IPS DF 4.7 (cell line): ENCODE measurements at regions not wholly inside any gene's neighbourhood (a gene's known extent, or its start where the extent isn't known, plus 50 kb on each side); places are given as distances from the start of the nearest gene placed in this dataset.
"Not testable (repeated sequence)": the region's sequence is repeated elsewhere in the genome, so short reads cannot be mapped to it uniquely, and the experiment has no call there.

Source experiments
- DNase-seq: peaks from one replicate; pipeline ENCODE4 v3.0.0-alpha.2; 2013; ENCODE audit warnings: low spot score; ENCODE audit errors: extremely low read depth

DNA sequence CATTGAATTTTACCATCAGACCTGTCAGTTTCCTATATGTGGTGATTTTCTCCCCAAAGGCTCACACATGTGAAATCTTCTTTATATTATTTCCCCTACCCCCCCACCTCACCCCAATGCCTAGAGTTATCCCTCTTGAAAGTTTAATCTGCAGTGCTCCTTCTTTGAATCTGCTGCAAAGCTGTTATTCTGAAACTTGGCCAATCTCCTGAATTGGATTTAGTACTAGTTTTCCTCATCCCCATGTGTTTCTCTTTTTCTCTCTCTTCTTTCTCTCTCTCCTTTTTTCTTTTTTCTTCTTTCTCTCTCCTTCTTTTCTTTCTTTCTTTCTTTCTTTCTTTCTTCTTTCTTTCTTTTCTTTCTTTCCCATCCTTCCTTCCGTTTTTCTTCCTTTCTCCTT lies 886.2 kb downstream of the TYW1 start:
- no peak for DNase-seq

GRCh38 chr7:67890316-67890715 lies 893.7 kb downstream of the TYW1 start:
- no peak for DNase-seq

- DNase-seq, result no peak
Measured at GRCh38 chr7:67894746-67895145, 898.1 kb downstream of the TYW1 start.

DNA sequence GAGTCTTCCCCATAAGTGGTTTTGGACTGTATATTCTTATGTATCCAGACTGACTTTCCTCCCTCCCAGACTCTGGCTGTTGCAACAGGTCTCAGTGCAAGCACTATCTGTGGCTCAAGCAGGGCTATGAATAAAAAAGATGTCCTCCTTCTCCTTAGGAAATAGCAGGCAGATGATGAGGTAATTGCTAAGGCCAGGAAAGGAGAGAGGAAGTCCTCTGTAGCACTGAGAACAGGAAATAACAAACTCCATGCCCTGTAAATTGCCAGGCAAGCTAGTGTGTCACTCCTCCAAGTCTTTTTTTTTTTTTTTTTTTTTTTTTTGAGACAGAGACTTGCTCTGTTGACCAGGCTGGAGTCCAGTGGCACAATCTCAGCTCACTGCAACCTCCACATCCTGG lies 900.1 kb downstream of the TYW1 start:
- no peak for DNase-seq

GRCh38 chr7:67900456-67900855 lies 903.8 kb downstream of the TYW1 start:
- DNase-seq, result no peak

- DNase-seq, result no peak
Measured at GRCh38 chr7:67901808-67902480, 905.3 kb downstream of the TYW1 start.

GRCh38 chr7:67907792-67908191 lies 911.2 kb downstream of the TYW1 start:
- DNase-seq, result no peak

DNA sequence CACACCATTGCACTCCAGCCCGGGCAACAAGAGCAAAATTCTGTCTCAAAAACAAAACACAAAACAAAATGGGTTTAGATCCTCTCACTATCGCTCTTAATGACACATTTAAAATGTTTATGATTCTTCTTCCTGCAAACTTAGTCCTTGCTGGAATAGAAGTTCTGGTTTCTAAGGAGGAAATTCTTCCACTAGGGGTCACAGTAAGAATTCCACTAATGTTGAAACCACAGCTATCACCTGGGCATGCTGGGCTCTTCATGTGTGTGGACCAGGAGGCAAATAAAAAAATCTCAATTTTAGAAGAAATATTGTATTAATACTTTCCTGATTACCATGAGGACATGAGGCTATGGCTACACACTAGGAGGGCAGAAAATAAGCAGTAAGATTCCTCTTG lies 915.8 kb downstream of the TYW1 start:
- no peak for DNase-seq

GRCh38 chr7:67913604-67914003 lies 917.0 kb downstream of the TYW1 start:
- DNase-seq, result no peak

- DNase-seq, result not testable (repeated sequence)
Measured at GRCh38 chr7:67916111-67916510, 919.5 kb downstream of the TYW1 start.

GRCh38 chr7:67916571-67917436 lies 920.2 kb downstream of the TYW1 start:
- no peak for DNase-seq

DNA sequence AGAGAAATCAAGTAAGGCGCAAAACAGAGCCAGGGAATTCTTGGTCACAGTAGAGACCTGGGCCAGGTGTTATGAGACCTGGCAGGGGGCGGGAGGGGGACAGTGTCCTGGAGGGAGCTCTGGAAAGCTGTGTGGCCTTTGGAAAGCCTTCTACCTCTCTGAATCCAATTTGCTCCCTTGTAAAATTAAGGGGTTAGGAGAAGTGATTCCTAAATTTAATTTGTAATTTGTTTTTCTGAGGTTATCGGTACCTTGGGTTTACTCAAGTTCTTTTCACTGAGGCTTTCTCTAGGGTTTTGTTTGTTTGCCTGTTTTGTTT lies 920.8 kb downstream of the TYW1 start:
- DNase-seq, result no peak

- no peak for DNase-seq
Measured at GRCh38 chr7:67918158-67918557, 921.5 kb downstream of the TYW1 start.

DNA sequence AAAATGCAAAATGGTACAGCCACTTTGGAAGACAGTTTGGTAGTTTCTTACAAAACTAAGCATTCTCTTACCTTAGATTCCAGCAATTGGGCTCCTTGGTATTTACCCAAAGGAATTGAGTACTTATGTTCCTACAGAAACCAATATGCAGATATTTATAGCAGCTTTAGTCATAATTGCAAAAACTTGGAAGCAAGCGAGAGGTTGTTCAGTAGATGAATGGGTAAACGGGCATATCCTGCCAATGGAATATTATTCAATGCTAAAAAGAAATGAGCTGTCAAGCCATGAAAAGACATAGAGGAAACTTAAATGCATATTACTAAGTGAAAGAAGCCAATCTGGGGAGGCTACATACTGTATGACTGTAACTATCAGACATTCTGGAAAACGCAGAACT lies 926.7 kb downstream of the TYW1 start:
- DNase-seq, result no peak

GRCh38 chr7:67928141-67928540 lies 931.5 kb downstream of the TYW1 start:
- no peak for DNase-seq

DNA sequence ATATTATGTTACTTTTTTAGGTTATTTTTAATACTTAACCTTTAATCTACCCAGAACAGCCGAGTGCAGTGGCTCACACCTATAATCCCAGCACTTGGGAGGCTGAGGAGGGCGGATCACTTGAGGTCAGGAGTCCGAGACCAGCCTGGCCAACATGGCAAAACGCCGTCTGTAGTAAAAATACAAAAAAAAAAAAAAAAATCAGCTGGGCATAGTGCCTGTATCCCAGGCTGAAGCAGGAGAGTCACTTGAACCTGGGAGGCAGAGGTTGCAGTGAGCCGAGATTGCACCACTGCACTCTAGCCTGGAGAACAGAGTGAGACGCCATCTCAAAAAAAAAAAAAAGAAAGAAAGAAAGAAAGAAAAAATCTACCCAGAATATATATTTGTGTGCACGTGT lies 939.8 kb downstream of the TYW1 start:
- DNase-seq, result not testable (repeated sequence)

DNA sequence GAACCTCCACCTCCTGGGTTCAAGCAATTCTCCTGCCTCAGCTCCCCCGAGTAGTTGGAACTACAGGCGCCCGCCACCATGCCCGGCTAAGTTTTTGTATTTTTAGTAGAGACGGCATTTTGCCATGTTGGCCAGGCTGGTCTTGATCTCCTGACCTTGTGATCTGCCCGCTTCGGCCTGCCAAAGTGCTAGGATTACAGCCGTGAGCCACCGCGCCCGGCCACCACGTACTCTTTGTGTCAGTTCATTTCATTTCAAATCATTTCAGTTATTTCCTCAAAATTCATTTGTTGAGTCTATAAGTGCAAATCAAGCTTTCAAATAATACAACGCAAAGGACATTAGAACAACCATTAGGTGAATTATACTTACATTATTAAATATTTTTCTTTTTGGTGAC lies 943.8 kb downstream of the TYW1 start:
- DNase-seq, result no peak

DNA sequence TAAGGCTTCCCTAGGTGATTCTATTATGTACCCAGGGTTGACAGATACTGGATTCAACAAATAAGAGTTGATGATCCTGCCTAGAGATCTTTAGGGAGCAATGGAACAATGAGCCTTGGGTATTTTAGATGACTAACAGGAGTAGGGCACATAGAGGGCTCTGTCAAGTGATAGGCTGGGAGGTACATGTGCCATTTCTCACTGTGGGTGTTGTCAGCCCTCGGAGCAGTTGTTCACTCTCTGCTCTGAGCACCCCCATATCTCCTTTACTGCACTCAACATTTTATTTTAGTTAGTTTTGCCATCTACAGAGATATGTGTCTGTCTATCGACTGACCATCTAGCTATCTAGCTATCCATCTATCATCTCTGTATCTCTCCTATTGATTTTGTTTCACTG lies 950.6 kb downstream of the TYW1 start:
- no peak for DNase-seq

DNA sequence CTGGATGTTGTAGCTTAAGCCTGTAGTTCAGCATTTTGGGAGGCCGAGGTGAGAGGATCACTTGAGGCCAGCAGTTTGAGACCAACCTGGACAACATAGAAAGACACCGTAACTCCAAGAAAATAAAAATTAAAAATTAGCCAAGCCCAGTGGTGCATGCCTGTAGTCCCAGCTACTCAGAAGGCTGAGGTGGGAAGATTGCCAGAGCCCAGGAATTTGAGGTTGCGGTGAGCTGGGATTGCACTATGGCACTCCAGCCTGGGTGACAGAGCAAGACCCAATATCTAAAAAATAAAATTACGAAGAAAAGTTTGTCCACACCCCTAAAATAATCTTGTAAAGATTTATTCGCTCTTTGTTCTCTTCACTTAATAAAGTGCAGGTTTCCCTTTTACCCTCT lies 951.0 kb downstream of the TYW1 start:
- DNase-seq, result no peak

- DNase-seq, result no peak
Measured at GRCh38 chr7:67950321-67951083, 953.9 kb downstream of the TYW1 start.

DNA sequence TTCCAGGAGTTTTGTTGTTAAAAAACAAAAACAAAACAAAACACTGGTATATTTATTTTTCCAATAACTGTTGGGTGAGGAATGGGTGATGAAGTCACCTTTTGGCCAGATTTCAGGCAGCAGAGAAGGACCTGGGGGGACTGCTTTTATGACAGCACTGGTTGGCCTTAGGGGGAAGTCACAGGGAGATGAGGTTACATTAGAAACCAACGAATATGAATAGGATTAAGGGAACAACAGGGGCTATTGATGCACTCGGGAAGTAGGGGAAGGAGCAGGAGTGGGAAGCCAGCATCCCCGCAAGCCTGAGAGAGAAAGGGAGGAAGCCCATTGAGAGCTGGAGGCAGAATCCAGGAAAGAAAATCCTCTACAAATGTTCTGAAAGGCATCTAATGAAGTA lies 958.4 kb downstream of the TYW1 start:
- DNase-seq, result no peak

- DNase-seq, result no peak
Measured at GRCh38 chr7:67962863-67963262, 966.2 kb downstream of the TYW1 start.
